ENCODE measurements at regions not wholly inside any gene's neighbourhood (a gene's known extent, or its start where the extent isn't known, plus 50 kb on each side); places are given as distances from the start of the nearest gene placed in this dataset.
"Not testable (repeated sequence)": the region's sequence is repeated elsewhere in the genome, so short reads cannot be mapped to it uniquely, and the experiment has no call there.

DNA sequence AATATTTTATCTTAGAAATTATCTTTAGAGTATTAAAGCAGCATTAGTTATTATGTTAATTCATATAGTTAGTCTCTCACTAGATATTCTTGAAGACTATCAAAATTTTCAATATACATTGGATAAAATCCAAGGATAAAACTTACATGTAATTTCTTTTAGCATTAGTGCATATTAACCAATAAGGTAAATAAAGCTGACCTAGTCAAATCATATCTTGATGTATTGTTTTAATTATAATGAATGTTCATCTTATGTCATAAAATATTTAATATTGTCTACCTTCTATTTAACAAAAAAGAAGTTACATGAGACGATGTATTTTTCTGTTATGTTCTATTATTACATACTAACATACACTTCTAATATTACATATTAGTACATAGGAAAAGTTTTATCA lies 301.7 kb upstream of the DAB2 start:
- in situ Hi-C loops (cut with HindIII; ENCODE audit: low sequenced_read_pairs), result no loop called here

DNA sequence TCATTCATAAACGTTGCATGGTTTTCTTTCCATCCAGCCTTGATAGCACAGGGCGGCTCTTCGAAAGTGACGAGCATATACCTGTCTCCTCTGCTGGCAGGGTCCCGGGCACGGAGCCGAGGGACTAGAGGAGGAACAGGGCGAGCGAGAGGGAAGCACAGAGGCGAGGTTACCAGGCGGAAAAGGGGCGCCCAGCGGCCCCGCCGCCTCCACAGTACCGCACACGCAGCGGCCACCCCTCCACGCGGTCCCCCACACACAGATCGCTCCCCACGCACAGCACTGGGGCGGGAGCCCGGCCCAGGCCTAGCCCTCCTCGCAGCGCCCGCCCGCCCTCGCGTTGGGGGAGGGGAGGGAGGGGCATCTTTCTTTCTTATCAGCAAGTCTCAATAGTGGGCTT lies 296.6 kb upstream of the DAB2 start:
- in situ Hi-C loops (cut with HindIII; ENCODE audit: low sequenced_read_pairs), result no loop called here

DNA sequence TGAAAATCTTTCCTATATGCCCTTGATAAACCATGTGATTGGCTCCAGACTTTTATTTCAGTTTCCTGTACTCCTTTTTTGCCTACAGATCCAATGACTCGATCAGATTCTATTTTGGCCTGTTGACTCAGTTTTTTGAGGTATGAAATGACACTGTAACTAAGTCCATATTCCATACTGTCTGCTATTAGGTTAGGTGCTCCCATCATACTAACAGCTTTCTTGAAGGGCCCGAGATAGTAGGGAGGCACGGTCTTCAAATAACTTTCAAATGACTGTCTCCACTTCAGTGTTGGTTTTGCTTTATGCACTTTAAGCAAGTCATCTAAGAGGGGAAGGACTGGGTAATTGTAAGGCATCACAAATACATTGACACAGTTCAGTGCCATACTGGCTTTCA lies 295.4 kb upstream of the DAB2 start:
- in situ Hi-C loops (cut with HindIII; ENCODE audit: low sequenced_read_pairs), result no loop called here

DNA sequence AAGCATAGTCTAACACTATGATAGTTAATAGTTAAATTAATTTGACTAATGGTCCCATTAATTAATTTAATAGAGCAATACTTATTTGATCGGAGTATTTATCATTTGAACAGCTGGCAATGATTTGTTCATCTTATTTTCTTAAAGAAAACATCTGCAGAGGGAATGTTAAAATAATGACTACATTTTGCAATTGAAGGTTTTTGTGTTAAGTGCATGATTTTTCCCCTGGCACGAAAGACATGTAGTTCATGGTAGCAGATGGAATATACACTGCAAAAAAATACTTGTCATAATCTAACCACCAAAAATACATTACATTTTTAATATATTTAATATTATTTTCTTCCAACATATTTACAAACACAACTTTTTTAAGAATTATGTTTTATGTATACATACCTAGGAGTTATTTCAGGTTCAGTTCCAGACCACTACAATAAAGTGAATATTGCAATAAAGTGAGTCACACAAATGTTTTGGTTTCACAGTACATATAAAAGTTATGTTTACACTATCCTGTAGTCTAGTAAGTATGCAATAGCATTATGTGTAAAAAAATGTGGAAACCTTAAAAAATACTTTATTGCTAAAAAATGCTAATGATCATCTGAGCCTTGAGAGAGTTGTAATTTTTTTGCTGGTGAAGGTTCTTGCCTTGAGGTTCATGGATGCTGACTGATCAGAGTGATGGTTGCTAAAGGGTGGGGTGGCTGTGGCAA lies 292.6 kb upstream of the DAB2 start:
- in situ Hi-C loops (cut with HindIII; ENCODE audit: low sequenced_read_pairs), result no loop called here

DNA sequence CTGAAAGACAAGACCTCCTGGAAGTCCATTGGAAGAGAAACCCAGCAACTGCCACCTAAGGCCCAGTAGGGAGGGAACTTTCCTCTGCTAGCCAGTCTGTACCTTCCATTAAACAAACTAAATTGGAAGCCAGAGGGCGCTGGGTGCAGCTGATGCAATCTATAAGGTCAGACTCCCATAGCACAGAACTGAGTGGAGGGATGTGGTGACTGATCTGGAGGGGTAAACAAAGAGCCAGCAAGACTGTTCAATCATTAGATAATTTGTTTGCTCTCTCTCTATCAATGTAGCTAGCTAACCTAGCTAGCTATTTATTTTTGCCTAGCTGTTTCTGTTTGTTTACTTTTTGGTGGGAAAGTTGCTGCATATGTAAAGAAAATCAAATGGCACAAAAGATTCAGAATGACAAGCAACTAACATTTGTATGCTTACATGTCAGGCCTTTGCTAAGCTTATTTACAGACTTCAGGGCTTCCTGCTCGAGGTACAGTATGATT lies 291.8 kb upstream of the DAB2 start:
- in situ Hi-C loops (cut with HindIII; ENCODE audit: low sequenced_read_pairs), result no loop called here

DNA sequence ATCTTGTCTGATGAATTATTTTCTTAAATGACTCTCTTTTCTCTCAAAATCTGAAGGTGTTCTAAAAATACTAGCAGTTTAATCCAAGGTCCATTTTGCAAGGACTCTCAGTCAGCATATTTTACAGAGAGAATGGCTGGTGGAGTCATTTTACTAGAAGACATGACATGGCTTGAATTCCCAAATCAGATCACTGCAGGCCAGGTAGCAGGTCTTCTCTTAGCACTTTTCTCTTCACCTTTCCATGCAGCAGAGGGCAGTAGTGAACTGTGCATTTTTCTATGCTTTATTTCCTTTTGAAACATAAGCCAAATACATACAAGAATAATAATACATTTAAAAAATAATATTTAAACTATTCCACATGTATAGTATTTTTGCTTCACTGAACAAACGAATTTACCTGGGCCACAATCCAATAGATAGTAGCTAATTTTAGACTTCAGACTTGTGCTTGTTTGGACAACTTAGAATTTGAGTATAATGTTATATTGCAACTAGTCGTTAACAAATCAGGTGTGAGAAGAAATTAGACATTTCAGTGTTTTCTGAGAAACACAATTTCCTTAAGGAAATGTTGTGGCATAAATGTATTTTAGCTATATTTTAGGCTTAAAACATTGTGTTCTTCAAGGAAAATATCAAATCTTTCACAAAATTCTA lies 289.4 kb upstream of the DAB2 start:
- in situ Hi-C loops (cut with HindIII; ENCODE audit: low sequenced_read_pairs), result no loop called here

DNA sequence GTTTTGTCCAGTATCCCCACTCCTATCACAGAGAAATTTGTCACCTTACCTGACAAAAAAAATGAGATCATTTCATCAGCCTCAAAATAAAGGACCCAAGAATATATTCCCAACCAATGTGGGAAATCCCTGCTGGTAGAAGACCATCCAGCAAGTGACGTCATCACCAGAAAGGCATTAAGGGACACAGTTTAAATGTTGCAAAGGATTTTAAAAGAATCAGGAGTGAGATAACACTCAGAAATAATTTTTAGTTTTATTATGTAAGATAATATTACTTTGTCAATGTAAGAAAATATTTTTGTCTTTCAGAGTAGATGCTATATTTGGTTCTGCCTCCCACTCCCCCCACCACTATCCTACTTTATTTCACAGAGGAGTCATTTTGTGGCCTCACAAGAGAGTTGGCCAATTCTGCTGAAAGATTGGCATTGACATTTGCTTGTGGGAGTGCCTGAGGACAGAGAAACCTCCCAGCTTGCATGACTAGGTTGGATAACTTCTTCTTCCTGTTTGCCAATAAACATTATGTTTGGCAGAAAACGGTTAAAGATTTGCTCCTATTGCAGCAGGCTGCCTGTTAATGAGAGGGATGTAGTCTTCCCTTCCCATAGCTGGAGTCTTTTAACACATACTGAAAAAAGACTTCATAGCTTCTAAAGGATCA lies 288.6 kb upstream of the DAB2 start:
- in situ Hi-C loops (cut with HindIII; ENCODE audit: low sequenced_read_pairs), result no loop called here

DNA sequence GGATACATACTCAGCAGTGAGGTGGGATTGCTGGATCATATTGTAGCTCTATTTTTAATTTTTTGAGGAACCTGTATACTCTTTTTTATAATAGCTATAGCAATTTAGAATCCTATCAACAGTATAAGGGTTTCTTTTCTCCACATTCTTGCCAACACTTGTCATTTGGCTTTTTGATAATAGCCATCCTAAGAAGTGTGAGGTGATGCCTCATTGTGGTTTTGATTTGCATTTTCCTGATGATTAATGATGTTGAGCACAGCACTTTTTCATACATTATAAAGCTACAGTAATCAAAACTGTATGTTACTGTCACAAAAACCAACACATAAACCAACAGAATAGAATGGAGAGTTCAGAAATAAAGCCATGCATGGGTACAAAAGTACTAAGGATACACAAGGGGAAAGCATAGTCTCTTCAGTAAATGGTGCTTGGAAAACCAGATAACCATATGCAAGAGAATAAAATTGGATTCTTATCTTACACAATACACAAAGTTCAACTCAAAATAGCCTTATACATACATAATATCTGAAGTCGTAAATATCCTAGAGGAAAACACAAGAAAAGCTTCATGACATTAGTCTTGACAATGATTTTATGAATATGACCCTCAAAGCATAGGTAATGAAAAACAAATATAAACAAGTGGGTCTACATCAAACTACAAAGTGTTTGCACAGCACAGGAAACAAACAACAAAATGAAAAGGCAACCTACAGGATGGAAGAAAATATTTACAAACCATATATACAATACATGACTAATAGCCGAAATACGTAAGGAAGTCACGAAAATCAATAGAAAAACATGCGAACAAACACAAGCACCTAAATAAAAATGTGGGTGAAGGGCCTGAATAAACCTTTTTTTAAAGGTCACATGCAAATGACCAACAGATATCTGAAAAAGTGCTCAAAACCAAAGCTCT lies 287.8 kb upstream of the DAB2 start:
- in situ Hi-C loops (cut with HindIII; ENCODE audit: low sequenced_read_pairs), result no loop called here

DNA sequence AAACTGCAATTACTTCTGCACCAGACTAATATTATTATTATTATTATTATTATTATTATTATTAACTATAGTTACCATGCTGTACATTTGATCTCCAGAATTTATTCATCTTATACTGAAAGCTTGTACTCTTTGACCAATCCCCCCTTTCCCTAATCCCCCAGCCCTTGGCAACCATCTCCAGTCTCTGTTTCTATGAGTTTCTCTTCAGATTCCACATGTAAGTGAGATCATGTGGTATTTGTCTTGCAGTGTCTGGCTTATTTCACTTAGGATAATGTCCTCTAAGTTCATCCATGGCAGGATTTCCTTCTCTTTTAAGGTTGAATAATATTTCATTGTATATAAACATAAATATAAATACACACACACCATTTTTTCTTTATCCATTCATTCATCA lies 287.0 kb upstream of the DAB2 start:
- in situ Hi-C loops (cut with HindIII; ENCODE audit: low sequenced_read_pairs), result no loop called here

DNA sequence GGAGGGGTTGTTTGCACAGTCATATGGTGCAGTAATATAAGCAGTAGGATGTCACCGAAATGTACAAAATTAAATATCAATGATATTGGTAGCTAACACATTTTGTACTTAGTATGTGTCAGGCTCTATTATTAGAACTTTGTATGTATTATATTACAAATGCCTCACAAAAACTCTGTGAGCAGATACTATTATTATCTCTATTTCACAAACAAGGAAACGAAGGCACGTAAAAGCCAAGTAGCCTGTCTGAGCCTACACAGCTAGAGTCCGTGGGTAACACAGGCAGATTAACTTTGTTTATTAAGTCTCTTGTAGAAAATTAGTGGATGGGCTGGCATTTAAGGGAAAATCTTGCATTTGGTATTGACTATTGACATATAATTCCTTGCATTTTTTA lies 284.3 kb upstream of the DAB2 start:
- in situ Hi-C loops (cut with HindIII; ENCODE audit: low sequenced_read_pairs), result no loop called here

DNA sequence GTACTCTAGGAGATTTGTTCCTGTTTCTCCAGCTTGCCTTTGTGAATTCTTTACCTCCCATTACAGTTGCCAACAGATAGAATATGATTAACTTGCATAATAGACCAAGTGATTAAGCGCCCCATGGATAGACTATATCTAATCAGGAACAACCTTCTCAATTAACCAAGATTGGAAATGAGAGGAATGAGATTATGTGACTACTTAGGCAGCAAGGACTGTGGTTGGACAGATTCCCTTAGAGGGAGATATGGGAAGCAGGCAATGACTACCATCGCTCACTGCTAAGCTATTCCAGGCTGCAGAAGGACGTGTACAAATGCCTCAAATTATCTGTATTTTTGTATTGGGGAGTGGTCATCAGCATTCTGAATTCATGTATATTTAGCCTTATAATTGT lies 278.1 kb upstream of the DAB2 start:
- in situ Hi-C loops (cut with HindIII; ENCODE audit: low sequenced_read_pairs), result no loop called here

DNA sequence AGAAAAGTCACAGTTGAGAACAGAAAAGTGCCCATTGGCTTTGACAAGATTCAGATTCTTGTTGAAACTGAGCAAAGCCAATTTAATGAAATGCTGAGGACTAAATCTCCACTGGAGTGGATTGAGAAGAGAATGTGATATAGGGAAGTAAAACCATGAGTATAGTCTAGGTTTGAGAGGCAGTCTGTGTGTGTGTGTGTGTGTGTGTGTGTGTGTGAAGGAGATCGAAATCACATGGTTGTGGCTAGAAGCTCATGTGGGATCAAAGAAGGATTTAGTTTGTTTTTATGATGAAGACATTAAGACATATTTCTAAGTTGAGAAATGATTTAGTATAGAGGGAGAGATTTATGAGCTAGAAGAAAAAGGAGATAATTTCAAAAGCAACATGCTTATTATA lies 275.7 kb upstream of the DAB2 start:
- in situ Hi-C loops (cut with HindIII; ENCODE audit: low sequenced_read_pairs), result no loop called here

DNA sequence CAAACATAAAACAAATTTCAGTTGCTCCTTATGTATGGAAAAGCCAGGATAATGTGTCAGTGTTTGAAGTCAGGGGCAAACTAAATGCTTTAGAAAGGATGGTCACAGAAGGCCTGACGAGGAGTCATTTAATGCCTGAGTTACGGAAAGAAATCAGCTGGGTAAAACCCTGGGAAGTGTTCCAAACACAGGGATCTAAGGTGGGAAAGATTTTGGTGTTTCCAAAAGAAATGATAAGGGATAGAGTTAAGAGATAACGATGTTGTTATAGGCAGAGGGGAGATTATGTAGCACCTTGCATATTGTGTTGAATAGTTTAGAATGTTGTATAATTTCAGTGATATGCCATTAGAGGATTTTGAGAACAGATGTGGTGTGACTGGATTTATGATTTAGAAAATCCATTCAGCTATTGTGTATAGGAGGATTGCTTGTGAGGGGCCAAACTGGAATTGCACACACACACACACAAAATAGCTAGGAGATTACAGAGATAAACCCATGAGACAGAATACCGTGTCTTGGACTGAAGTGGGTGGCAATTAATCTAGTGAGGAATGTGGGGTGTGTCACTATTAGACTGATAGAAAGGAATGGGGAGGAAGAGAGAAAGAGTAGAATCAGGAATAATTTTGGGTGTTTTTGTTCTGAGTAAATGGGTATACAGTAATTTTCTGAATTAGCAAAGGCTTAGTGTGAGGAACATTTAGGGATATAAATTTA lies 274.2 kb upstream of the DAB2 start:
- in situ Hi-C loops (cut with HindIII; ENCODE audit: low sequenced_read_pairs), result no loop called here

DNA sequence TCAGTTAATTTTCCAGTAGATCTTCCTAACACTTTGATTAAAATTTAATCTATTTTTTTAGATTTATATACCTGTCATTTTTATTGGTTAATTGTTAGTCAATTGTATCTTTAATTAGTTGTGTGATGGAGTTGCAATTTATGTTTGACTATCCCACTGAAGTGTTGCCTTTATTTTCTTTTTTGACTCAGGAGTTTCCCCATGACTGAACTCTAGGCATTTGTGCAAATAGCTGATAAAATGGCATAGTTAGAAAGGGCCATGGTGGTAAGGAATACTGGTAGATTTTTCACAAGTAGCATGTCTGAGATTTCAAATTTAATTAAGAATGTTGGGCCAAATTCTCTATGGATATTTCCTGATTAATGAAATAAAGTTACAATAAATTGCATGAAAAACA lies 273.1 kb upstream of the DAB2 start:
- in situ Hi-C loops (cut with HindIII; ENCODE audit: low sequenced_read_pairs), result no loop called here

DNA sequence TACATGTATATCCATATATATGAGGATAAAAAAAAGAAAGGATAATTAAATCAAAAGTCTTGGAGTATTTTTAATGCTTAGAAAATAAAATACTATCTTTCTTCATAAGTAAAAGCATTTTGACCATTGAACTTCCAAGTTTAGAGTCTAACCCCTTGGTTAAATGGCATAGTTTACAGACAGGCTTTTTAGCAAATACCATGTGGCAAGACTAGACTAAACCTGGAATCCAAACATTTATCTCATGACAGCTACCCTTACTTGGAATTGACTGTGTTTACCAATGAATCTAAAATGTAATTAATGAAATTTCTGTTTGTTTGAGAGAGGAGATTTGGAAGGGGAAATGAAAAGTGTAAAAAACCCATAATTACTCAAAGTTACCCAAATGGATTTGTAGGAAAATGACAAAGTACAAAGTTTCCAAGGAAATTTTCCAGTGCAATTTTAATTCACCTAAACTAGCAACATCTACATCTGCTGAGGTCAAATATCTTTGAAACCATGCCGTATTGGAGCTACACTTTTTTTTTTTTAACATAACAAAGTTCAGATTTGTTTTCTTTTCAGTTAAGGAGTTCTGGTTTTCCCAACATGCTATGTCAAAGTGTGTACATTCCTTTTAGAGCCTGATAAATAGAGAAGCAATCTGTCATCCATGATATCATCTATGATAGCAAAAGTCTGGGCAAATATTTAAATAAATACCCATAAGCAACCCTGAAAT lies 272.1 kb upstream of the DAB2 start:
- in situ Hi-C loops (cut with HindIII; ENCODE audit: low sequenced_read_pairs), result no loop called here

DNA sequence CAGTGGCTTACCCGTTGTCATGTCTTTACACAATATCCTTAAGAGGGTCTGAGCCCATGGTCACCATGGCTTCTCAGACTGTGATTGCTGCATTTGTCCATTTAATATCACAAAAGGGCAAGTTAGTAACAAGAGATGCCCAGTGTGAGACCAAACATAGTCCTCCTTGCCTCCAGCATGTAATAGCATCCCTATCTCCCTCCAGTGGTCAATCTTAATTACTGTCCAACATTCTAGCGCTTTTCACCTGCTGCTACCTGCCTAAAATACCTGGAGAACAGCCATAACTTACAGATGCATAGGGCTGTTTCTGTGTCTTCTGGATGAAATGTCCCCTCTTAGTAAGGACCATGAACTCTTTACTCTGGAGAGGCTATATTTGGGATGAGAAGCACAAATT lies 267.2 kb upstream of the DAB2 start:
- in situ Hi-C loops (cut with HindIII; ENCODE audit: low sequenced_read_pairs), result no loop called here

DNA sequence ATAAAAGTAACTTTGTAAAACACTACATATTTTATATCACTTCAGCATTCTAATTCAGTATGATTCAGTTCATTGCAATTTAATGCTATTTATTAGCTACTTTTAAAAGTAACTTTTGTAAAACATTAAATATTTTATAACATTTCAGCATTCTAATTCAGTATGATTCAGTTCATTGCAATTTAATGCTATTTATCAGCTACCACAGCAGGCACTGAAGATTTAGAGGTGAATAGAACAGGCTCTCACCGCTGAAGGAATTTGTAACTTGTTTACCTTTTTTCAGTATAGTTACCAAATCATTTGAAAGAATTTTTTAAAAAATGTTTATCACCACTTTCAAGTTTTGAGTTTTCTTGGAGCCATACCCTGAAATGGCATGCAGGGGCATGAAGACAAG lies 266.4 kb upstream of the DAB2 start:
- in situ Hi-C loops (cut with HindIII; ENCODE audit: low sequenced_read_pairs), result no loop called here

DNA sequence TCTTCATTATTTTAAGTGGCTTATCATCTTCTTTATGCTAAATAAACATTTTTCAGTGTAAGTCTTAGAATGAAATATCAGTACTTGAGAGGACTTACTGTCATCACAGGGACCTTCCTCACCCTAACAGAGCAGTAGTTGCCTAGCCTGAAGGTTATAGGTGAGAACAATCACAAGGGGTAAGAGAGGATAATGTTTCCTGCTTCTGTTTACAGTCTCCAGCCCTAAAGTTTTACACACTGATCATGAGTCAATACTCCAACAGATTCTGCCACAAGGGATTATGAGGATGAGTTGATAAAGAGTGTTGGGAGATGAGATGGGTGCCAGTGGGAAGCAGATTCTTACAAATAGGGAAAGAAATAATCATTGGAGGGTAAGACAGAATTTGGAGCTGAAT lies 265.1 kb upstream of the DAB2 start:
- in situ Hi-C loops (cut with HindIII; ENCODE audit: low sequenced_read_pairs), result no loop called here

DNA sequence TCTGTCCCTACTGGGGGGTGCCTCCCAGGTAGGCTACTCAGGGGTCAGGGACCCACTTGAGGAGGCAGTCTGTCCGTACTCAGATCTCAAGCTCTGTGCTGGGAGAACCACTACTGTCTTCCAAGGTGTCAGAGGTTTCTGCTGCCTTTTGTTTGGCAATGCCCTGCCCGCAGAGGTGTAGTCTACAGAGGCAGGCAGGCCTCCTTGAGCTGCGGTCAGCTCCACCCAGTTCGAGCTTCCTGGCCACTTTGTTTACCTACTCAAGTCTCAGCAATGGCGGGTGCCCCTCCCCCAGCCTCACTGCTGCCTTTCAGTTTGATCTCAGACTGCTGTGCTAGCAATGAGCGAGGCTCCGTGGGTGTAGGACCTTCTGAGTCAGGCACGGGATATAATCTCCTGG lies 263.1 kb upstream of the DAB2 start:
- in situ Hi-C loops (cut with HindIII; ENCODE audit: low sequenced_read_pairs), result not testable (repeated sequence)

DNA sequence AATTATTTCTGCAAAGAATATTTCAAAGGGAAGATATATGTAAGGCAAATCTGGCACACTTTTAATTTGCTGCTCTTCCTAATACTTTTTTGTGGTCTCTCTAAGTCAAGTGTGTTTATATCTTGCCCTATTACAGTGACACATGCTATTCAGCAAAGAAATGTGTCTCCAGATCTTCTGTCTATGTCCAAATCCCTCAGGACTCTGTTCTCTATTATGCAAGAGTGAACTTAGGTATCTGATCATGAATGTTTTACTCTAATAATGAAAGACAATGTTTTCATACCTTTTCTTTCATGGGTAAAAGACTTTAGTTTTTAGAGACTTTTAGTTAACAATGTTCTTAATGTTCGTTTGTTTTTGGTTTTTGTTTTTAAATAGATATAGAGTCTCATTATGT lies 255.4 kb upstream of the DAB2 start:
- in situ Hi-C loops (cut with HindIII; ENCODE audit: low sequenced_read_pairs), result no loop called here

All from DLD1 (cell line).